Hematopoietic multipotent progenitor cell treated with erythropoietin and hydrocortisone succinate and interleukin-3 and kit ligand, for 15 days (in vitro differentiated cells): ENCODE measurements at regions not wholly inside any gene's neighbourhood (a gene's known extent, or its start where the extent isn't known, plus 50 kb on each side); places are given as distances from the start of the nearest gene placed in this dataset.

ENCODE experiments used
- DNase-seq: peaks from one replicate; pipeline ENCODE4 v3.0.0-alpha.2; 2015; ENCODE audit warnings: low spot score

- no peak for DNase-seq
Observed at GRCh38 chr2:128380061-128380889, 61.6 kb upstream of the HS6ST1 start.

- no peak for DNase-seq
Observed at GRCh38 chr2:128380961-128381938, 62.6 kb upstream of the HS6ST1 start.

DNA sequence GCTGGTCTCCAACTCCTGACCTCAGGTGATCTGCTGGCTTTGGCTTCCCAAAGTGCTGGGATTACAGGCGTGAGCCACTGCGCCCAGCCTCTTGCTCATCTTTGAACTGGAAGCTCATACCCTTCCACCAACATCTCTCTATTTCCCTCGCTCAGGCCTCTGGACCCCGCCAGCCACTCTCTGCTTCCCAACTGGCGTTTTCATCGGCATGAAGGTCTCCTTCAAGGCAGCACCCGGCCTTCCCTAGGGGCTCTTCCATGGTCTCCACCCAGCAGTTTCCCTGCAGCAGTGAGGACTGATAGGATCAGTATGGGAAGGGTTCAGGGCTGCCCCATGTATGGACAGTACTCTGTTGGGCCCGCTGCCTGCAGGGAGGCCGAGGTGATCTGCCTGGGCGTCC lies 65.8 kb upstream of the HS6ST1 start:
- DNase-seq, result no peak

GRCh38 chr2:128384956-128385355 lies 66.3 kb upstream of the HS6ST1 start:
- DNase-seq, result no peak

DNA sequence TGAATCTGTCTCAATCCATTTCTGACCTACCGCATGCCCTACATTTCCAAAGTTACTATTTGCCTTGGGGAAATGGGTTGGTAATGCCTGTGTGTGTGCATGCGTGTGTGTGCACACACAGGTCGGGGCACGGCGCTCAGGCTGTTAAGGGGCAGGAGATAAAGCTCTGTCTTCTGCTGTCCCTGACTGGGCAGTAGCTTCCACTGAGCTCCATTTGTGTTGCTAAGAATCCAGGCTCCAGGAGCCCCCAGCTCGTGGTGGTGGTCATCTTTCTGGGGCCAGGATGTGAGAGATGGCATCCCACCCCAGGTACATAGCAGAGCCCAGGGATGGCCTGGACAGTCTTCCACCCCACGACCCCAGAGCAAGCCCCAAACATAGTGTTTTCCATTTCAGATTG lies 66.7 kb upstream of the HS6ST1 start:
- DNase-seq, result no peak

GRCh38 chr2:128386066-128386465 lies 67.4 kb upstream of the HS6ST1 start:
- DNase-seq, result no peak

- no peak for DNase-seq
Observed at GRCh38 chr2:128388499-128388941, 69.9 kb upstream of the HS6ST1 start.

DNA sequence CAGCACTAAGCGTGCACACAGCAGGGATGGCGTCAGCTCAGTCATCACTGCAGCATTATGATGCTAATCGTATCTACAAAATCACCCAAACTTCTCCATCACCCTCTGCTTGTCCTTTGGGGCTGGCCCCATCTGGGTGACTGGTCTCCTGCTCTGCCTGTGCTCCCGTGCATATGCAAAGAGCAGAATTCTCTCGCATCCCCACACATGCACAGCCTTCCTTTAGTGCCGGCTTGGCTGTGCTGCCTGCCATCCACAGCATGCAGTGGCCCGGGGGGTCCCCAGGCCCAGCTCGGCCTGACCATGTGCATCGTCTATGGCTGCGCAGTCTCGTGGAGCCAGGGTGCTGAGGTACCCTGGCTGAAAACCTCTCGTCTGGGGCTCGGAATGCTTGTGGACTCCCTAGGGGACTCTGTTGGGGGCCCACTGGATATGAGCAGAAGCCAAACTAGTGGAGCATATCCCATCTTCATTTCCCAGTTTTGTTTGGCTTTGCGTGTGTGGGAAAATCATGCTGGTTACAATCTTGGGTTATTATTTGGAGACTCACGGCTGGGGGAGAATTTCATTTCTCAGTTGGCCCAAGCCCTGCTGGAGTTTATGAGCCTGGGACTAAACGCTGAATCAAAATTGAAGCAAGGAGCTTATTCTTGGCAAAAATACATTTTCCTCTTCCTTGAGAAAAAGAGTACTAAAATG lies 70.9 kb upstream of the HS6ST1 start:
- DNase-seq, result no peak

DNA sequence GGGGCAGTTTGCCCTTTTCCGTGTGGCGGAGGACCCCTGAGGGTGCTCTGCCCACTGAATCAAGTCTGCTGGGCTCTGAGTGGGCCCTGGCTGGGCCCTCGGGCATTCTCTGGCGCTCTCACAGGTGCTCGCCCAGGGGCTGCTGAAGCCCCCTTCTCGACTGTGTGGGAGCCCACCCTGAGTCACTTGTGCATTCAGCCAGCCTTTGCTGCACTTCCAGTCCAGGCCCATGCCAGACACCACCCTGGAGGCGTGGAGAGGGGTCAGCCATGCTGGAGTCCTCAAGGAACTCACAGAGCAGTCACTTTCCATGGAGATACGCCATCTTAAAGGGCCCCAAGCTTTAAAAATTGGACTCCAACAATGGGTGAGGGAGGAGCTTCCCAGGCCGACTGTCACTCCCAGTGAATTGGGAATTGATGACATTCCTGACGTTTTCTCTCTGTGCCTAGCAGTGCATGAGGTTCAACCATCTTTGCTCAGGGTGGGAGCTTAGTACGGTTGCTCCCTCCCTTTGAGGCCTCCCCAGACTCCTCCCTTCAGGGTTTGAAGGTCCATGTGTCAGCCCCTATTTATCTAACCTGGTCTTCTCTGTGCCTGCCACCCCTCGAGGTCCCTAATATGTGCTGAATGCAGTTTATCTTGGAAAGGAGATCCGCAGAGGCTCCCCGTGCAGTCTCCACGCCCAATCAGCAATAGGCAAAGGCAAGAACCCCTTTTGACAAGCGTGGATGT lies 71.8 kb upstream of the HS6ST1 start:
- no peak for DNase-seq

GRCh38 chr2:128390991-128391630 lies 72.4 kb upstream of the HS6ST1 start:
- no peak for DNase-seq

DNA sequence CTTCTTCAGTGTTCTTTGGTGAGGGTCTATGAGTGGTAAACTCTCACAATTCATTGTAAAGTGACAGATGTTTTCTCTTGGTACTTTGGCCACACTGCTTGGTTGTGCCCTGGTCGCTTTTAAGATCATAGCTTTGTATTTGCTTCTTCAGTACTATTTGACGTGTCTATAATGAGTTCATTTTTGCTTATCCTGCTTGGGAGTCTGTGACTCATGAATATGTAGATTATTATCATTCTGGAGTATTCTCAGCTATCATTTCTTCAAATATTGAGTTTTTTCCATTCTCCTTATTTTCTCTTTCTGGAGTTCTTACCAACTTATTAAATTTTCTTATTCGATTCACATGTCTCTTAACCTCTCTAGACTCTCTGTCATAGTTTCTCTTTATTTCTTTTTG lies 73.0 kb upstream of the HS6ST1 start:
- DNase-seq, result no peak

- DNase-seq, result no peak
Observed at GRCh38 chr2:128392207-128392606, 73.5 kb upstream of the HS6ST1 start.

- no peak for DNase-seq
Observed at GRCh38 chr2:128394007-128394730, 75.5 kb upstream of the HS6ST1 start.

GRCh38 chr2:128395196-128395595 lies 76.5 kb upstream of the HS6ST1 start:
- no peak for DNase-seq

- no peak for DNase-seq
Observed at GRCh38 chr2:128395640-128396499, 77.2 kb upstream of the HS6ST1 start.

- no peak for DNase-seq
Observed at GRCh38 chr2:128396500-128396891, 77.8 kb upstream of the HS6ST1 start.

GRCh38 chr2:128396946-128397345 lies 78.3 kb upstream of the HS6ST1 start:
- no peak for DNase-seq

DNA sequence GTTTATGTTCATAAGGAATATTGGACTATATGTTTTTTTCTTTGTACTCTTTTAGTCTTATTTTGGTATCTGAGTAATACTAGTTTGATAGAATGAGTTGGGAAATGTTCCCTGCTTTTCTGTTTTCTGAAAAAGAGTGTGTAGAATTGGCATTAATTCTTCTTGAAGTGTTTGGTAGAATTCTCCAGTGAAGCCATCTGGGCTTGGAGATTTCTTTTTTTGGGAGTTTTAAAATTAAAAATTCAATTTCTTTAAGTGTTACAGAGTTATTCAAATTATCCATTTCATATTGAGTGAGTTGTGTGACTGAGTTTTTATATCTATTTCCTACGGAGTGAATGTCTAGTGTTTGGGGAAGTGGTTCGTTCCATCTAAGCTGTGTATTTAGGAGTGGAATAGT lies 80.6 kb upstream of the HS6ST1 start:
- DNase-seq, result no peak

- no peak for DNase-seq
Observed at GRCh38 chr2:128399690-128400291, 81.1 kb upstream of the HS6ST1 start.
